Liver (tissue), 8 donors: ENCODE measurements at regions not wholly inside any gene's neighbourhood (a gene's known extent, or its start where the extent isn't known, plus 50 kb on each side); places are given as distances from the start of the nearest gene placed in this dataset.

Experiments
- DNase-seq: peaks from one replicate; pipeline ENCODE4 v3.0.0-alpha.2; 2017; ENCODE audit warnings: low spot score
- H3K27ac ChIP-seq, 2 donors: one replicate each; pipeline ENCODE4 v1.7.0; 2013; ENCODE audit warnings: inconsistent platforms in 2 of 2, low read length in 2 of 2, control low read depth in 1 of 2, low read depth in 1 of 2, mild to moderate bottlenecking in 1 of 2
- H3K27me3 ChIP-seq, 4 donors: one replicate each; pipeline versions ENCODE4 v1.6.1 to v1.7.0; 2013; ENCODE audit warnings: low read length in 3 of 4, inconsistent platforms in 1 of 4, mild to moderate bottlenecking in 1 of 4, moderate library complexity in 1 of 4; ENCODE audit not compliant: control insufficient read depth in 4 of 4, insufficient read depth in 4 of 4
- H3K36me3 ChIP-seq, 4 donors: one replicate each; pipeline versions ENCODE4 v1.6.1 to v1.7.0; 2013; ENCODE audit warnings: low read length in 3 of 4, mild to moderate bottlenecking in 3 of 4, low read depth in 1 of 4, moderate library complexity in 1 of 4; ENCODE audit not compliant: control insufficient read depth in 4 of 4, insufficient read depth in 3 of 4
- H3K4me1 ChIP-seq, 4 donors: one replicate each; pipeline versions ENCODE4 v1.6.1 to v1.7.0; 2013; ENCODE audit warnings: low read length in 3 of 4, mild to moderate bottlenecking in 3 of 4, moderate library complexity in 1 of 4; ENCODE audit not compliant: control insufficient read depth in 4 of 4, insufficient read depth in 4 of 4
- H3K4me3 ChIP-seq, 3 donors: one replicate each; pipeline versions ENCODE4 v1.6.1 to v1.7.0; 2013; ENCODE audit warnings: low read length in 3 of 3, control low read depth in 1 of 3, low read depth in 1 of 3, mild to moderate bottlenecking in 1 of 3
- H3K9ac ChIP-seq, 2 donors: one replicate each; pipeline ENCODE4 v1.7.0; 2013; ENCODE audit warnings: low read length in 2 of 2, mild to moderate bottlenecking in 2 of 2, moderate library complexity in 2 of 2, control low read depth in 1 of 2, low read depth in 1 of 2
- H3K9me3 ChIP-seq, 4 donors: one replicate each; pipeline versions ENCODE4 v1.6.1 to v1.7.0; 2013; ENCODE audit warnings: low read length in 3 of 4; ENCODE audit not compliant: control insufficient read depth in 4 of 4
- CTCF ChIP-seq: fragments of 150-350 bp; IDR thresholded peaks from 2 replicates; pipeline ENCODE4 v1.5.1; 2017; ENCODE audit warnings: improper control_type of control experiment, low read depth, low read length; ENCODE audit not compliant: missing input control
- EGR1 ChIP-seq, 2 donors: IDR thresholded peaks; 2 replicates each; pipeline ENCODE4 v1.6.1; 2016 to 2018; ENCODE audit warnings: antibody characterized with exemption in 2 of 2, low read depth in 2 of 2
- FOXA1 ChIP-seq: IDR thresholded peaks from 2 replicates; pipeline ENCODE4 v1.6.1; 2016; ENCODE audit warnings: antibody characterized with exemption
- FOXA2 ChIP-seq: IDR thresholded peaks from 2 replicates; pipeline ENCODE4 v1.6.1; 2016; ENCODE audit warnings: antibody characterized with exemption
- GABPA ChIP-seq, 2 donors: IDR thresholded peaks in 1 of 2; conservative IDR thresholded peaks in 1 of 2; 2 replicates each; pipeline ENCODE4 v1.6.1; 2016; ENCODE audit warnings: antibody characterized with exemption in 2 of 2, mild to moderate bottlenecking in 1 of 2, moderate library complexity in 1 of 2
- HNF4A ChIP-seq, 2 donors: conservative IDR thresholded peaks; 2 replicates each; pipeline ENCODE4 v1.6.1; 2016; ENCODE audit warnings: antibody characterized with exemption in 2 of 2, mild to moderate bottlenecking in 2 of 2
- HNF4G ChIP-seq: IDR thresholded peaks from 2 replicates; pipeline ENCODE4 v1.6.1; 2016; ENCODE audit warnings: antibody characterized with exemption
- JUND ChIP-seq, 2 donors: IDR thresholded peaks; 2 replicates each; pipeline ENCODE4 v1.6.1; 2016; ENCODE audit warnings: antibody characterized with exemption in 2 of 2
- MAX ChIP-seq: IDR thresholded peaks from 2 replicates; pipeline ENCODE4 v1.6.1; 2016; ENCODE audit warnings: antibody characterized with exemption
- NR2F2 ChIP-seq: IDR thresholded peaks from 2 replicates; pipeline ENCODE4 v1.6.1; 2016; ENCODE audit warnings: antibody characterized with exemption
- RAD21 ChIP-seq, 2 donors: IDR thresholded peaks; 2 replicates each; pipeline ENCODE4 v1.6.1; 2016; ENCODE audit warnings: antibody characterized with exemption in 2 of 2, mild to moderate bottlenecking in 2 of 2
- REST ChIP-seq: IDR thresholded peaks from 2 replicates; pipeline ENCODE4 v1.6.1; 2016; ENCODE audit warnings: antibody characterized with exemption, mild to moderate bottlenecking
- RXRA ChIP-seq, 2 donors: IDR thresholded peaks; 2 replicates each; pipeline ENCODE4 v1.6.1; 2017 to 2018; ENCODE audit warnings: antibody characterized with exemption in 2 of 2, mild to moderate bottlenecking in 1 of 2
- SP1 ChIP-seq: IDR thresholded peaks from 2 replicates; pipeline ENCODE4 v1.6.1; 2018; ENCODE audit warnings: antibody characterized with exemption, mild to moderate bottlenecking
- TAF1 ChIP-seq: conservative IDR thresholded peaks from 2 replicates; pipeline ENCODE4 v1.6.1; 2016; ENCODE audit warnings: antibody characterized with exemption, mild to moderate bottlenecking
- YY1 ChIP-seq: IDR thresholded peaks from 2 replicates; pipeline ENCODE4 v1.6.1; 2016; ENCODE audit warnings: antibody characterized with exemption, mild to moderate bottlenecking
- WGBS: extraction: QIAGEN DNeasy Blood & Tissue Kit; methylation state at CpG from one replicate; pipeline ENCODE4 v1.1.7; 2013; 5-methylcytosine and 5-hydroxymethylcytosine counted together
- TF ChIP-seq, protein P1 (sequence below): IDR thresholded peaks from 2 replicates; pipeline ENCODE4 v1.6.1; 2016; ENCODE audit warnings: antibody characterized with exemption
- donor health status: healthy.
- donor health status: healthy.
- donor health status: healthy.
- donor health status: healthy.
- donor health status: healthy.

GRCh38 chr9:26574898-26575440, 317.6 kb downstream of the CAAP1 start (continued):
- TF ChIP-seq, protein P1, sequence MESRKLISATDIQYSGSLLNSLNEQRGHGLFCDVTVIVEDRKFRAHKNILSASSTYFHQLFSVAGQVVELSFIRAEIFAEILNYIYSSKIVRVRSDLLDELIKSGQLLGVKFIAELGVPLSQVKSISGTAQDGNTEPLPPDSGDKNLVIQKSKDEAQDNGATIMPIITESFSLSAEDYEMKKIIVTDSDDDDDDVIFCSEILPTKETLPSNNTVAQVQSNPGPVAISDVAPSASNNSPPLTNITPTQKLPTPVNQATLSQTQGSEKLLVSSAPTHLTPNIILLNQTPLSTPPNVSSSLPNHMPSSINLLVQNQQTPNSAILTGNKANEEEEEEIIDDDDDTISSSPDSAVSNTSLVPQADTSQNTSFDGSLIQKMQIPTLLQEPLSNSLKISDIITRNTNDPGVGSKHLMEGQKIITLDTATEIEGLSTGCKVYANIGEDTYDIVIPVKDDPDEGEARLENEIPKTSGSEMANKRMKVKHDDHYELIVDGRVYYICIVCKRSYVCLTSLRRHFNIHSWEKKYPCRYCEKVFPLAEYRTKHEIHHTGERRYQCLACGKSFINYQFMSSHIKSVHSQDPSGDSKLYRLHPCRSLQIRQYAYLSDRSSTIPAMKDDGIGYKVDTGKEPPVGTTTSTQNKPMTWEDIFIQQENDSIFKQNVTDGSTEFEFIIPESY, result no peak

DNA sequence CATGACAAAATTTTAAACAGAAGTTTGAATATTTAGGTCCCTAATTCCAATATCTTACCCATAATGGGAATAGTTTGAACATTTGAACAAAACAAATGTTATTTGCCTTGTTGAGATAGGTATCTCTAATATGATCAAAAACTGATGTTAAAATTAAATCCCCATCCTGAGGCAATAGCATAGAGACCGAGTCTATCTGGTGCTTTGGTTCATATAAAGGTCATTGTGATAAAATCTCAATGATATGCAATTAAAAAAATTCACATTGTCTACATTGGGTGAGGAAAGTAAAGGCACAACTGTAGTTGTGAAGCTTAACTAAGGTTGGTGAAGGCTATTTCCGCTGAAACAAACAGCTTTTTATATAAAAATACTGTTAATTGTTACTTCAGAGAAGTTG, 318.3 kb downstream of the CAAP1 start:
- no peaks in the 10 kb centered on the region for H3K4me1 ChIP-seq
- no peak overlapping the region for H3K4me3 ChIP-seq
- no peak overlapping the region for H3K9ac ChIP-seq
- WGBS, result 59% methylated on average over 2 of the region's 2 CpGs
- TF ChIP-seq JUND (IDR thresholded peaks at IDR 0.05) (no peak), REST (no peak), MAX (no peak), FOXA1 (no peak), FOXA2 (no peak), GABPA (IDR thresholded peaks at IDR 0.05 in 1 of 2, conservative IDR thresholded peaks at IDR 0.05 in 1 of 2) (no peak), HNF4G (no peak), RAD21 (IDR thresholded peaks at IDR 0.05) (no peak)
- TF ChIP-seq, protein P1, result no peak
- no peaks in the 10 kb centered on the region for H3K36me3 ChIP-seq
- H3K27ac ChIP-seq, result no peak overlapping the region
- DNase-seq, result no peak
- H3K27me3 ChIP-seq, result no peaks in the 10 kb centered on the region
- H3K9me3 ChIP-seq, result no peaks in the 10 kb centered on the region

GRCh38 chr9:26567976-26568375, 324.6 kb downstream of the CAAP1 start:
- H3K27ac ChIP-seq, result no peak overlapping the region
- no peaks in the 10 kb centered on the region for H3K27me3 ChIP-seq
- no peak overlapping the region for H3K9ac ChIP-seq
- no peaks in the 10 kb centered on the region for H3K9me3 ChIP-seq
- no peaks in the 10 kb centered on the region for H3K36me3 ChIP-seq
- no peaks in the 10 kb centered on the region for H3K4me1 ChIP-seq
- no peak overlapping the region for H3K4me3 ChIP-seq
- 68% methylated on average over 2 of the region's 2 CpGs for WGBS
- no peak for DNase-seq
- TF ChIP-seq JUND (IDR thresholded peaks at IDR 0.05) (no peak), HNF4A (conservative IDR thresholded peaks at IDR 0.05) (no peak), EGR1 (IDR thresholded peaks at IDR 0.05; ENCODE audit: low read depth in 2 of 2) (no peak), RXRA (IDR thresholded peaks at IDR 0.05) (no peak), YY1 (no peak), SP1 (no peak), HNF4G (no peak), TAF1 (no peak), MAX (no peak), REST (no peak), NR2F2 (no peak), CTCF (no peak), FOXA1 (no peak)
